Hepatocyte (in vitro differentiated cells): ENCODE measurements at regions not wholly inside any gene's neighbourhood (a gene's known extent, or its start where the extent isn't known, plus 50 kb on each side); places are given as distances from the start of the nearest gene placed in this dataset.

Source experiments
- CTCF ChIP-seq: fragments of 200-600 bp; sonication (generic); IDR thresholded peaks from 2 replicates; pipeline ENCODE4 v1.5.1; 2016; ENCODE audit warnings: antibody characterized with exemption, mild to moderate bottlenecking; ENCODE audit not compliant: poor library complexity
- EZH2 ChIP-seq: fragments of 200-600 bp; sonication (generic); IDR thresholded peaks from 2 replicates; pipeline ENCODE4 v1.6.1; 2016; ENCODE audit warnings: antibody characterized with exemption, mild to moderate bottlenecking, borderline replicate concordance

GRCh38 chr1:188903241-188903640 is 1574.4 kb downstream of the BRINP3 start:
- TF ChIP-seq CTCF (no peak), EZH2 (no peak)
